IMR-90 (cell line): ENCODE measurements at regions not wholly inside any gene's neighbourhood (a gene's known extent, or its start where the extent isn't known, plus 50 kb on each side); places are given as distances from the start of the nearest gene placed in this dataset.

Experiments used
- ATAC-seq: fragments of 200-7000 bp; cut with Tn5 transposase; 2 replicates; pipeline ENCODE4 v1.9.1; 2020; ENCODE audit warnings: low read depth, mild to moderate bottlenecking, moderate library complexity
- BruUV-seq: library from RNA; stranded (reverse); fragments of 400-500 nt; replicated peaks from 2 replicates; lab custom pipeline; 2021; lab: Mats Ljungman, UMichigan
- CTCF ChIA-PET: fragments of 300-600 bp; formaldehyde crosslinking; extraction: SDS; loops from one replicate; lab custom pipeline; 2021; ENCODE audit warnings: antibody characterized with exemption; lab: Yijun Ruan, JAX
- POLR2A ChIA-PET: fragments of 300-600 bp; sonication (Branson Sonifier 250); formaldehyde crosslinking; loops from one replicate; lab custom pipeline; 2022; ENCODE audit warnings: antibody characterized with exemption; ENCODE audit not compliant: unreplicated experiment; lab: Charles Lee
- DNase-seq: peaks from one replicate; pipeline ENCODE4 v3.0.0; 2013
- H2AFZ ChIP-seq: replicated peaks from 2 replicates; pipeline ENCODE3; 2013; ENCODE audit warnings: low read length, mild to moderate bottlenecking; ENCODE audit not compliant: poor library complexity
- H2AK5ac ChIP-seq: 2 replicates; pipeline ENCODE4 v1.6.1; 2013; ENCODE audit warnings: low read depth, low read length, inconsistent platforms
- H2AK9ac ChIP-seq: replicated peaks from 2 replicates; pipeline ENCODE3; 2013; ENCODE audit warnings: mild to moderate bottlenecking, low read depth, low read length, moderate library complexity; ENCODE audit not compliant: poor library complexity
- H2BK120ac ChIP-seq: 2 replicates; pipeline ENCODE4 v1.6.1; 2013; ENCODE audit warnings: low read depth, low read length, inconsistent platforms
- H2BK15ac ChIP-seq: 3 replicates; pipeline ENCODE4 v1.6.1; 2013; ENCODE audit warnings: low read depth, low read length, inconsistent platforms
- H2BK20ac ChIP-seq: 2 replicates; pipeline ENCODE4 v1.6.1; 2013; ENCODE audit warnings: low read depth, mild to moderate bottlenecking, inconsistent platforms, low read length, moderate library complexity
- H2BK5ac ChIP-seq: 2 replicates; pipeline ENCODE4 v1.6.1; 2013; ENCODE audit warnings: mild to moderate bottlenecking, low read depth, low read length, inconsistent platforms; ENCODE audit not compliant: poor library complexity, severe bottlenecking
- H3K14ac ChIP-seq: replicated peaks from 2 replicates; pipeline ENCODE4 v1.6.1; 2013; ENCODE audit warnings: low read depth, low read length, inconsistent platforms
- H3K18ac ChIP-seq: 2 replicates; pipeline ENCODE4 v1.6.1; 2013; ENCODE audit warnings: low read depth, low read length, control low read depth
- H3K23ac ChIP-seq: 2 replicates; pipeline ENCODE4 v1.6.1; 2013; ENCODE audit warnings: low read depth, low read length, inconsistent platforms
- H3K27ac ChIP-seq: 2 replicates; pipeline ENCODE4 v1.5.1; 2013; ENCODE audit warnings: mild to moderate bottlenecking, control low read depth, low read length; ENCODE audit not compliant: insufficient read depth
- H3K27me3 ChIP-seq: 2 replicates; pipeline ENCODE4 v1.6.1; 2013; ENCODE audit warnings: low read length; ENCODE audit not compliant: control insufficient read depth, insufficient read depth
- H3K36me3 ChIP-seq: 2 replicates; pipeline ENCODE4 v1.6.1; 2013; ENCODE audit warnings: low read length, mixed read lengths; ENCODE audit not compliant: control insufficient read depth, insufficient read depth
- H3K4ac ChIP-seq: 2 replicates; pipeline ENCODE4 v1.6.1; 2013; ENCODE audit warnings: low read depth, low read length, inconsistent platforms
- H3K4me1 ChIP-seq: 2 replicates; pipeline ENCODE4 v1.6.1; 2013; ENCODE audit warnings: low read length, mixed read lengths; ENCODE audit not compliant: control insufficient read depth, insufficient read depth
- H3K4me2 ChIP-seq: 2 replicates; pipeline ENCODE4 v1.6.1; 2013; ENCODE audit warnings: low read depth, mild to moderate bottlenecking, control low read depth, low read length, moderate library complexity
- H3K4me3 ChIP-seq: 2 replicates; pipeline ENCODE4 v1.5.1; 2013; ENCODE audit warnings: low read depth, mild to moderate bottlenecking, control low read depth, low read length, moderate library complexity; ENCODE audit not compliant: insufficient read depth
- H3K56ac ChIP-seq: 2 replicates; pipeline ENCODE4 v1.6.1; 2013; ENCODE audit warnings: low read length, inconsistent platforms; ENCODE audit not compliant: insufficient read depth; ENCODE audit errors: extremely low read depth
- H3K79me1 ChIP-seq, 2 experiments: 2 replicates each; pipeline ENCODE4 v1.6.1; 2013; ENCODE audit warnings: low read length in 2 of 2, inconsistent platforms in 1 of 2, low read depth in 1 of 2
- H3K9ac ChIP-seq: 2 replicates; pipeline ENCODE4 v1.6.1; 2013; ENCODE audit warnings: low read depth, low read length, control low read depth
- H3K9me1 ChIP-seq: 2 replicates; pipeline ENCODE4 v1.6.1; 2013; ENCODE audit warnings: low read length, inconsistent platforms; ENCODE audit not compliant: insufficient read depth
- H3K9me3 ChIP-seq: 2 replicates; pipeline ENCODE4 v1.6.1; 2013; ENCODE audit warnings: low read length; ENCODE audit not compliant: control insufficient read depth, insufficient read depth
- H4K20me1 ChIP-seq: 2 replicates; pipeline ENCODE4 v1.6.1; 2013; ENCODE audit warnings: low read length, inconsistent platforms; ENCODE audit not compliant: insufficient read depth
- H4K5ac ChIP-seq: 2 replicates; pipeline ENCODE4 v1.6.1; 2013; ENCODE audit warnings: mild to moderate bottlenecking, low read depth, low read length, control low read depth
- H4K8ac ChIP-seq, 2 experiments: 2 replicates each; pipeline ENCODE4 v1.6.1; 2013; ENCODE audit warnings: low read depth in 2 of 2, low read length in 2 of 2, control low read depth in 1 of 2, inconsistent platforms in 1 of 2
- H4K91ac ChIP-seq: 2 replicates; pipeline ENCODE4 v1.6.1; 2013; ENCODE audit warnings: low read depth, low read length, inconsistent platforms; ENCODE audit not compliant: insufficient read depth
- CHD1 ChIP-seq: IDR thresholded peaks from 2 replicates; pipeline ENCODE4 v1.6.1; 2012; ENCODE audit warnings: low read depth, low read length, improper control_type of control experiment
- ELK1 ChIP-seq: fragments of 150-350 bp; IDR thresholded peaks from 2 replicates; pipeline ENCODE4 v1.6.1; 2016; ENCODE audit warnings: low read depth, mild to moderate bottlenecking, low read length, moderate library complexity, borderline replicate concordance
- MAZ ChIP-seq: IDR thresholded peaks from 2 replicates; pipeline ENCODE4 v1.6.1; 2012; ENCODE audit warnings: low read depth, mild to moderate bottlenecking, low read length, improper control_type of control experiment, moderate library complexity, borderline replicate concordance
- POLR2A ChIP-seq: IDR thresholded peaks from 2 replicates; pipeline ENCODE4 v1.6.1; 2012; ENCODE audit warnings: mild to moderate bottlenecking, low read depth, low read length
- RAD21 ChIP-seq: IDR thresholded peaks from 2 replicates; pipeline ENCODE4 v1.6.1; 2012; ENCODE audit warnings: low read length, improper control_type of control experiment
- SMC3 ChIP-seq: fragments of 150-350 bp; IDR thresholded peaks from 2 replicates; pipeline ENCODE4 v1.6.1; 2016; ENCODE audit warnings: low read depth, mild to moderate bottlenecking, antibody characterized with exemption, low read length, moderate library complexity
- USF2 ChIP-seq: fragments of 150-350 bp; IDR thresholded peaks from 2 replicates; pipeline ENCODE4 v1.6.1; 2017; ENCODE audit warnings: mild to moderate bottlenecking, antibody characterized with exemption, low read length, low read depth
- WGBS, 2 experiments: methylation state at CpG; one replicate each; pipeline versions ENCODE4 v1.1.5 to v1.1.7; 2013; ENCODE audit warnings: missing lambda C conversion rate in 2 of 2; ENCODE audit not compliant: insufficient read length in 1 of 2; ENCODE audit errors: extremely low coverage in 2 of 2; 5-methylcytosine and 5-hydroxymethylcytosine counted together
- dilution Hi-C: fragments of 300-500 bp; cut with HindIII; formaldehyde crosslinking; loops from one replicate; pipeline ENCODE4 v1.14.3; 2018; ENCODE audit warnings: low sequenced_read_pairs; ENCODE audit not compliant: unreplicated experiment
- in situ Hi-C: fragments of 300-500 bp; cut with MboI; formaldehyde crosslinking; loops from 3 replicates; pipeline ENCODE4 v1.14.3; 2019; ENCODE audit warnings: low sequenced_read_pairs, inconsistent platforms, mixed read lengths
- intact Hi-C: fragments of 100-400 bp; cut with micrococcal nuclease; formaldehyde crosslinking; loops from 2 replicates; pipeline ENCODE4 v1.10.0; 2022

- H3K9ac ChIP-seq, result no peak overlapping the region
- no peak overlapping the region for H2BK20ac ChIP-seq
- intact Hi-C loops (no loop called here), dilution Hi-C loops (no loop called here), in situ Hi-C loops (no loop called here)
- no peak overlapping the region for H3K4me3 ChIP-seq
- ATAC-seq, result no peak
- H3K56ac ChIP-seq, result no peak overlapping the region
- 64% methylated on average over 3 of the region's 4 CpGs; no CpG with 5 or more reads in 1 of the 2 experiments for WGBS, 2 experiments
- POLR2A ChIA-PET, result no interaction called here
- no peak overlapping the region for H3K4ac ChIP-seq
- H2BK5ac ChIP-seq, result no peak overlapping the region
- no peaks in the 10 kb centered on the region for H3K9me3 ChIP-seq
- peaks cover 2% of the 10 kb centered on the region; the same call in 1 of the 2 replicates for H3K27me3 ChIP-seq
- TF ChIP-seq RAD21 (no peak), CHD1 (no peak), SMC3 (no peak), USF2 (no peak), MAZ (no peak), ELK1 (no peak), POLR2A (no peak)
- H3K14ac ChIP-seq, result no peak overlapping the region
- H2AK5ac ChIP-seq, result no peak overlapping the region
- H4K5ac ChIP-seq, result no peak overlapping the region
- no TSS peak for BruUV-seq
- no peak overlapping the region for H3K4me2 ChIP-seq
- H3K4me1 ChIP-seq, result no peaks in the 10 kb centered on the region; the same call in 1 of the 2 replicates
- no peak overlapping the region for H3K18ac ChIP-seq
- no peak overlapping the region for H2BK120ac ChIP-seq
- H2AK9ac ChIP-seq, result no peak overlapping the region
- no peak overlapping the region for H4K91ac ChIP-seq
- no peaks in the 10 kb centered on the region for H3K79me1 ChIP-seq
- no peak overlapping the region for H2BK15ac ChIP-seq
- H4K20me1 ChIP-seq, result no peaks in the 10 kb centered on the region
- H4K8ac ChIP-seq, result no peak overlapping the region
- CTCF ChIA-PET, result no interaction called here
- no peak overlapping the region for H3K23ac ChIP-seq
- H3K9me1 ChIP-seq, result no peaks in the 10 kb centered on the region
- H3K27ac ChIP-seq, result no peak overlapping the region
- no peak overlapping the region for H2AFZ ChIP-seq
- no peak for DNase-seq
- H3K36me3 ChIP-seq, result no peaks in the 10 kb centered on the region
Observed at GRCh38 chr15:81755626-81756025, 290.2 kb downstream of the MEX3B start.
